ENCODE measurements at regions not wholly inside any gene's neighbourhood (a gene's known extent, or its start where the extent isn't known, plus 50 kb on each side); places are given as distances from the start of the nearest gene placed in this dataset.

DNA sequence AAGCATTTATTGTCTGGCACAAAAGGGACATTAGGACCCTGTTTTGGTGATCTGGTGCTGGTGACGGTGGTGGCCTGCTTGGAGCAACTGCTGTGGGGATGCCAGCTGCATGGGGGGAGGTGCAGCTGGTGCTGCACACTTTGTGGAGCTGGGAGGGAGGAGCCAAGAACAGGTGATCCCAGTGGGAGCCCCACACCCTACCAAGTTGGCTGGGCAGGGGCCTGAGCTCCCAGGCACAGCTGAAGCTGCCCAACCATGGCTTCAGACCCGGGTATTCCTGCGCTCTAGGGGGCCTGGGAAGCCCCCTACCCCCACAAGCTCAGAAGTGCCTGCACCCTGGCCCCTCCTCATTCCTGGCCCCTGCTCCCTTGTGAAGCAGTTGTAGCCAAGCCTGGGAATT, 1512.5 kb downstream of the TECRL start:
- DNase-seq (ENCODE audit: low spot score), result no peak
- Histone ChIP-seq H3K4me3 (ENCODE audit: low read depth, low read length, poor library complexity, severe bottlenecking) (no peak overlapping the region), H3K36me3 (ENCODE audit: insufficient read depth, low read length, poor library complexity, severe bottlenecking) (no peaks in the 10 kb centered on the region), H3K9me3 (ENCODE audit: low read depth, low read length, poor library complexity, severe bottlenecking) (no peaks in the 10 kb centered on the region), H3K27me3 (replicated peaks; ENCODE audit: insufficient read depth, low read depth, low read length, poor library complexity) (no peaks in the 10 kb centered on the region), H3K27ac (ENCODE audit: low read depth, low read length, poor library complexity, severe bottlenecking) (no peak overlapping the region), H3K4me1 (ENCODE audit: insufficient read depth, low read length, poor library complexity, severe bottlenecking) (no peaks in the 10 kb centered on the region)
- ChIA-PET POLR2A (ENCODE audit: low non-redundant PET) (no interaction called here), CTCF (no interaction called here)
- BruUV-seq (replicated peaks), result no TSS peak
- intact Hi-C loops (cut with micrococcal nuclease; ENCODE audit: unreplicated experiment), result no loop called here
- no peak for TF ChIP-seq EZH2 (IDR thresholded peaks at IDR 0.05; ENCODE audit: borderline replicate concordance, low read depth, low read length, poor library complexity, severe bottlenecking)
- TF ChIP-seq, protein P1, sequence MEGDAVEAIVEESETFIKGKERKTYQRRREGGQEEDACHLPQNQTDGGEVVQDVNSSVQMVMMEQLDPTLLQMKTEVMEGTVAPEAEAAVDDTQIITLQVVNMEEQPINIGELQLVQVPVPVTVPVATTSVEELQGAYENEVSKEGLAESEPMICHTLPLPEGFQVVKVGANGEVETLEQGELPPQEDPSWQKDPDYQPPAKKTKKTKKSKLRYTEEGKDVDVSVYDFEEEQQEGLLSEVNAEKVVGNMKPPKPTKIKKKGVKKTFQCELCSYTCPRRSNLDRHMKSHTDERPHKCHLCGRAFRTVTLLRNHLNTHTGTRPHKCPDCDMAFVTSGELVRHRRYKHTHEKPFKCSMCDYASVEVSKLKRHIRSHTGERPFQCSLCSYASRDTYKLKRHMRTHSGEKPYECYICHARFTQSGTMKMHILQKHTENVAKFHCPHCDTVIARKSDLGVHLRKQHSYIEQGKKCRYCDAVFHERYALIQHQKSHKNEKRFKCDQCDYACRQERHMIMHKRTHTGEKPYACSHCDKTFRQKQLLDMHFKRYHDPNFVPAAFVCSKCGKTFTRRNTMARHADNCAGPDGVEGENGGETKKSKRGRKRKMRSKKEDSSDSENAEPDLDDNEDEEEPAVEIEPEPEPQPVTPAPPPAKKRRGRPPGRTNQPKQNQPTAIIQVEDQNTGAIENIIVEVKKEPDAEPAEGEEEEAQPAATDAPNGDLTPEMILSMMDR (conservative IDR thresholded peaks at IDR 0.05; ENCODE audit: low read depth, low read length), result no peak

DNA sequence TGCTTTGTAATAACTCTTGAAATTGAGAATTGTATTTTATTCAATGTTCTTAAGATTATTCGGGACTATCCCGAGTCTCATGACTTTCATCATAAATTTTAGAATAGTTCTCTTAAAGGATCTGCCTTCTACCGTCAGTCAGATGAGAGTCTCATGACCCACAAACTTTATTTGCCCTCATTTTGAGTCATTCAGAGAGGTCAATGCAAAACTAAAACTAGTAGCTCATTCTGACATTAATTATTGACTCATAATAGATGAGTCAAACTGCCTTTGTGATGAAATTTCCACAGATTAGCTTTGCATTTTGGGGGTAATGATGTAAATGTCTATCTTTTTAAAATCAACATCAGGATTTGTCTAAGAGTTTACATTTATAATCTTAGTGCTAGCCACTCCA, 1527.3 kb downstream of the TECRL start:
- Histone ChIP-seq H3K4me1 (ENCODE audit: insufficient read depth, low read length, poor library complexity, severe bottlenecking) (no peaks in the 10 kb centered on the region), H3K27me3 (replicated peaks; ENCODE audit: insufficient read depth, low read depth, low read length, poor library complexity) (no peaks in the 10 kb centered on the region), H3K9me3 (ENCODE audit: low read depth, low read length, poor library complexity, severe bottlenecking) (no peaks in the 10 kb centered on the region), H3K36me3 (ENCODE audit: insufficient read depth, low read length, poor library complexity, severe bottlenecking) (no peaks in the 10 kb centered on the region), H3K4me3 (ENCODE audit: low read depth, low read length, poor library complexity, severe bottlenecking) (no peak overlapping the region), H3K27ac (ENCODE audit: low read depth, low read length, poor library complexity, severe bottlenecking) (no peak overlapping the region)
- POLR2A ChIA-PET (ENCODE audit: low non-redundant PET), result no interaction called here
- intact Hi-C loops (cut with micrococcal nuclease; ENCODE audit: unreplicated experiment), result no loop called here
- no peak for DNase-seq (ENCODE audit: low spot score)
- CTCF ChIA-PET, result no interaction called here
- TF ChIP-seq EZH2 (IDR thresholded peaks at IDR 0.05; ENCODE audit: borderline replicate concordance, low read depth, low read length, poor library complexity, severe bottlenecking), result no peak
- TF ChIP-seq, protein P1 (conservative IDR thresholded peaks at IDR 0.05; ENCODE audit: low read depth, low read length), result no peak
- BruUV-seq (replicated peaks), result no TSS peak

DNA sequence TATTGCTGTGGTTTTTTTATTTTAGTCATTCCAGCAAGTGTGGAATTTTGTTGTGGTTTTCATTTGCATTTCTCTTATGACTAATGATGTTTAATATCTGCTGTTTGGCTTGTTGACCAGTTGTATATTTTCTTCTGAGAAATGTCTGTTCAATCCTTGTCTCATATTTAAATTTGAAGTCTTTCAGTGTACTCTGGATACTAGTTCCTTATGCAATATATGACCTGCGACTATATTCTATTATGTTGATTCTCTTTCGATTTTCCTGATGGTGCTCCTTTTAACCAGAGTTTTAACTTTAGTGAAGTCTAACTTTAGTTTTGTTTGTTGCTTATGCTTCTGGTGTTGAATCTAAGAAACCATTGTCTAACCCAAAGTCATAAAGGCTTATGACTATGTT, 1528.0 kb downstream of the TECRL start:
- BruUV-seq (replicated peaks), result no TSS peak
- ChIA-PET POLR2A (ENCODE audit: low non-redundant PET) (no interaction called here), CTCF (no interaction called here)
- H3K36me3 ChIP-seq (ENCODE audit: insufficient read depth, low read length, poor library complexity, severe bottlenecking), result no peaks in the 10 kb centered on the region
- no peaks in the 10 kb centered on the region for H3K9me3 ChIP-seq (ENCODE audit: low read depth, low read length, poor library complexity, severe bottlenecking)
- no peaks in the 10 kb centered on the region for H3K27me3 ChIP-seq (replicated peaks; ENCODE audit: insufficient read depth, low read depth, low read length, poor library complexity)
- no peaks in the 10 kb centered on the region for H3K4me1 ChIP-seq (ENCODE audit: insufficient read depth, low read length, poor library complexity, severe bottlenecking)
- no peak overlapping the region for H3K27ac ChIP-seq (ENCODE audit: low read depth, low read length, poor library complexity, severe bottlenecking)
- no peak for DNase-seq (ENCODE audit: low spot score)
- intact Hi-C loops (cut with micrococcal nuclease; ENCODE audit: unreplicated experiment), result no loop called here
- TF ChIP-seq EZH2 (IDR thresholded peaks at IDR 0.05; ENCODE audit: borderline replicate concordance, low read depth, low read length, poor library complexity, severe bottlenecking), result no peak
- TF ChIP-seq, protein P1 (conservative IDR thresholded peaks at IDR 0.05; ENCODE audit: low read depth, low read length), result no peak
- H3K4me3 ChIP-seq (ENCODE audit: low read depth, low read length, poor library complexity, severe bottlenecking), result no peak overlapping the region

All from A673 (cell line).